ENCODE measurements at regions not wholly inside any gene's neighbourhood (a gene's known extent, or its start where the extent isn't known, plus 50 kb on each side); places are given as distances from the start of the nearest gene placed in this dataset.

GRCh38 chr1:8267307-8267706 is 50.6 kb upstream of the SLC45A1 start:
- no peak for DNase-seq

DNA sequence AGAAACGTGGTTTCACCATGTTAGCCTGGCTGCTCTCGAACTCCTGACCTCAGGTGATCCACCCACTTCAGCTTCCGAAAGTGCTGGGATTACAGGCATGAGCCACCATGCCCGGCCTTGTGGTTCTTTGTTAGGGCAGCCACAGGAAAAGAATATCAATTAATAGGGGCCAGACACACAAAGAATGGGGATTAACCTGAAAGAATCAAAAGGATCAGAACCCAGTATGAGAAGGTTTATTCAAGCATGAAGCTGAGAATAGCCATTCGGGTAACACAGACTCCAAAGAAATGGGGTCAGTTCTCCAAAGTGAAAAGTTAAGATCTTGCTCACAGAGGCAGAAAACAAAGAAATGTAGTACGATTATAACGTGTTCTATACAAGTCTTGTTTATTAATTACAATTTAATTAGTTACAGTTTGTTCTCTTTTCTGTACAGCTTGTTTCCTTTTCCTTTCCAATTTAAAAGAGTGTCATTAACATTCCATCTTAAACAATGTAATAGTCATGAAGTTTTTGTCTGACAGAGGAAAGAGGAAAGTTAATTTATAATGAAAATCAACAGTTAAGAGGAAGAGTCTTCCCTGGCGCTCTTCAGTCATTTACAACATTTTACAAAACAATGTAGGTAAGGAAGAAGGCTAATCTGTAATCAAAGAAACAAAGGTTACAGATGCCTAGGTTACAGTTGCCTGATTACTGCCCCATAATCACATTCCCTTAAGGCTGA is 51.3 kb upstream of the SLC45A1 start:
- DNase-seq = no peak

GRCh38 chr1:8263791-8264190 is 54.1 kb upstream of the SLC45A1 start:
- no peak for DNase-seq

DNA sequence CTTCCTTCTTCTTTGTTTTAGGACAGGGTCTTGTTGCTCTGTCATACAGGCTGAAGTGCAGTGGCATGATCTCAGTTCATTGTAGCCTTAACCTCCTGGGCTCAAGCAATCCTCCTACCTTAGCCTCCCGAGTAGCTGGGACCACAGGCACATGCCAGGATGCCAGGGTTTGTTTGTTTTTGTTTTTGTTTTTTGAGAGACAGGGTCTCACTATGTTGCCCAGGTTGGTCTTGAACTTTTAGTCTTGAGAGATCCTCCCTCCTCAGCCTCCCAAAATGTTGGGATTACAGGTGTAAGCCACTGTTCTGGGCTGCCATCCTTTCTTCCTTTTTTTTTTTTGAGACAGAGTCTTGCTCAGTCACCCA is 56.5 kb upstream of the SLC45A1 start:
- DNase-seq = no peak

DNA sequence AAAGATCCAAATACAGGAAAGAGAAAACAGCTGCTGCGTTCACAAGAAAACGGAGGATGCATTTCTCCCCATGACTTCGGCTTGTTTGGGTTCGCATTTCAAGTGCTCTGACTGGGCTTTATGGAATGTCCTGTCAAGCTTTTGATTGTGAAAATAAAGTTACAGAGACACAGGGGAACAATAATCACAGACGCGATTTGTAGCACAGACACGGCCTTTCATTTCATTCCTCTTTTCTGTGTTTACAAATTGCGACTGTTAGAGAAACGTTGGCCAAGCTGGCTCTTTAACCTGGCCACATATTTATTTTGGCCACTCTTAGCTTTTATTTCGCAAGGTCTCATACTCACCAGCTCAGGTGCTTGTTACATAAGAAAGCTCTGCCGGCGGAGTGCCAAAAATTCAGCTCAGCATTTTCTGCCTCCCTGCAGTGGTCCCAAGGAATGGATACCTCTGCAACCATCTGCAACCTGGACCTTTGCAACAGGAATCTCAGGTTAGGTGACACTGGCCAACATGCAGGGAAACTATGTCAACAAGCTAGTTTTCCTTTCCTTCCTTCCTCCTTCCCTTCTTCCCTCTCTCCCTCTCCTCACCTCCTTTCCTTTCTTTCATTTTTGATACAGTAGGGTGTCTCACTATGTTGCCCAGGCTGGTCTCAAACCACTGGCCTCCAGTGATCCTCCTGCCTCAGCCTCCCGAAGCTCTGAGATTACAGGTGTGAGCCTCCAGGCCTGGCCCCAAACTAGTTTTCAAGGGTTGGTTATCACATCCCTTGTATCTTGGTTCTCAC is 58.2 kb upstream of the SLC45A1 start:
- DNase-seq = no peak

- no peak for DNase-seq
Observed at GRCh38 chr1:8257621-8258020, 60.3 kb upstream of the SLC45A1 start.

DNA sequence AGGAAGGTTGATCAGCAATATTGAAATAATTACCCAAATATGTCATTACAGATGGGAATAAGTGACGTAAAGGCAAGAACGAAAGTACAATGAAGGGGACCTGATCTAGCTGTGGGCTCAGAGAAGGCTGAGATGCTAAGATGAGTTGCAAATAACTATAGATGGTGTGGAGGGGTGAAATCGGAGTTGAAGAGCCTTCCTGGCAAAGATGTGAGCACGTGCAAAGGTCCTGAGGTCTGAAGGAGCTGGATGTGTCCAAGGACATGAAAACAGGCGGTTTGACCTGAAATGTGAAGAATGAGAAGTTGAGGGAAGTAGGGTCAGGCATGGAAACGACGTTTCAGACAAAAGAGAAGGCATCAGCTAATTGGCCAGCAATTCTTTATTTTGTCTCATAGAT is 61.6 kb upstream of the SLC45A1 start:
- no peak for DNase-seq

- DNase-seq = no peak
Observed at GRCh38 chr1:8255712-8256111, 62.2 kb upstream of the SLC45A1 start.

- no peak for DNase-seq
Observed at GRCh38 chr1:8252266-8252951, 65.5 kb upstream of the SLC45A1 start.

GRCh38 chr1:8251635-8252034 is 66.3 kb upstream of the SLC45A1 start:
- no peak for DNase-seq

- no peak for DNase-seq
Observed at GRCh38 chr1:8249838-8250237, 68.1 kb upstream of the SLC45A1 start.

DNA sequence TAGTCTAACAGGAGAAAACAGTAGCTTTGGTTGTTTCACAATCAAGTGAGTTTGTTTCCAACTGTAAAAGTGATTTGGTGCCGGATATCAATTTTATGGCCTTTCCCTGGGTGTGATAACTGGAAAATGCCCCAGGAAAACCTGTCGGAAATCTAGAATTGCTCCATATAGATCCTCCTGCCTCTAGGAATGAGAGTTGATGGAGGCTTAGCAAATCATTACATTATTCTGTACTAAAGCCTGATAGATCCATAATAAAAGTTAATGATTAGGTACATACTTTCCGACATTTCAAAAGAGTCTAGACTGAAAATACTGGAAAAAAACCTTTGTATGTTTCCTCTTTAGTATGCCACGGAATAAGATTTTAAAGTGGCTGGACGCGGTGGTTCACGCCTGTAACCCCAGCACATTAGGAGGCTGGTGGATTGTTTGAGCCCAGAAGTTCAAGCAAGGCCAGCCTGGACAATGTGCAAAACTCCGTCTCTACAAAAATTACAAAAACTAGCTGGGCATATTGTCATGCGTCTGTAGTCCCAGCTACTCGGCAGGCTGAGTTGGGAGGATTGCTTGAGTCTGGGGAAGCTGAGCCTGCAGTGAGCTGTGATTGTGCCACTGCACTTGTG is 70.0 kb upstream of the SLC45A1 start:
- no peak for DNase-seq

GRCh38 chr1:8244304-8244703 is 73.6 kb upstream of the SLC45A1 start:
- DNase-seq = no peak

DNA sequence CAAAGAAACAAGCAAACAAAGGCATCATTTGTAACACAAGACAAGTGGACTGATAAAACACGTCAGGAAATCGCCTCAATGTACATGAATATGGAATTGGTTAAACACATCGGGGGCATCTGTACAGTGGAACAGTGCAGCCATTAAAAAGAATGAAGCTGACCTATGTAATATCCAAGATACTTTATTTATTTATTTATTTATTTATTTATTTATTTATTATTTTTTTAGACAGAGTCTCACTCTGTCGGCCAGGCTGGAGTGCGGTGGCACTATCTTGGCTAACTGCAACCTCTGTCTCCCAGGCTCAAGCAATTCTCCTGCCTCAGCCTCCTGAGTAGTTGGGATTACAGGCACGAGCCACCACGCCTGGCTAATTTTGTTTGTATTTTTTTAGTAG is 75.4 kb upstream of the SLC45A1 start:
- DNase-seq = no peak

- no peak for DNase-seq
Observed at GRCh38 chr1:8241417-8242014, 76.4 kb upstream of the SLC45A1 start.

GRCh38 chr1:8239306-8240023 is 78.4 kb upstream of the SLC45A1 start:
- DNase-seq = no peak

GRCh38 chr1:8239039-8239305 is 78.9 kb upstream of the SLC45A1 start:
- no peak for DNase-seq

- DNase-seq = no peak
Observed at GRCh38 chr1:8238141-8239038, 79.5 kb upstream of the SLC45A1 start.

DNA sequence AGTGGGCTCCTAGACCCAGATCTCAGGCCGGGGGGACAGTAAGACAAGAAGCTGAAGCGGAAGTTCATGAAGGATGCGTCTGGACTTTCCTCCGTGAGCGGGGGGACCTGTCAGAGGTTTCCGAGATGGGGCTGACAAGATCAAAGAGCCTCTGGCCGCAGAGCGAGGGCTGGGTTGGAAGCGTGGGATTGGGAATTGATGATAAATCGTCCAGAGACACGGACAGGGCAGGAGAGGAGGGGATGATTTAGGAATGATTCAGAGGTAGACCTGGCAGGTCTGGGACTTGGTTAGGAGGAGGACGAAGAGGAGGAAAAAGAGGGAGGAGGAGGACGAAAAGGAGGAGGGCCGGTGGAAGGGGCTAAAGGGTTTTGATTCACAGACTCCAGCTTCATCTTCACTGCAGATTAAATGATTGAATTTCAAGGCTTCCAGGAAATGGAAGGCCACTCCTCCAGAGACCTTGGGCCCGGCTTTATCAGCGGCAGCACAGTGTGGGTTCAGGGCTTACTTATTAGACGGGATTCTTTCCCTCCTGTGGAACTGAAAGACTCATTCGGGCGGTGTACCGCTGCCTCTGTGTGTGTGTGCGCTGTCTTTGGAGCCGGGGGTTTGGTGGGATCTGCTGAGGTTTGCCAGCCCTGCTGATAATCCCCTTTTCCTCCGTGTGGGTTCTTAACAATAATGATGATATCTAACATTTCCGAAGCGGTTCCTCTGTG is 85.7 kb upstream of the SLC45A1 start:
- DNase-seq = no peak

DNA sequence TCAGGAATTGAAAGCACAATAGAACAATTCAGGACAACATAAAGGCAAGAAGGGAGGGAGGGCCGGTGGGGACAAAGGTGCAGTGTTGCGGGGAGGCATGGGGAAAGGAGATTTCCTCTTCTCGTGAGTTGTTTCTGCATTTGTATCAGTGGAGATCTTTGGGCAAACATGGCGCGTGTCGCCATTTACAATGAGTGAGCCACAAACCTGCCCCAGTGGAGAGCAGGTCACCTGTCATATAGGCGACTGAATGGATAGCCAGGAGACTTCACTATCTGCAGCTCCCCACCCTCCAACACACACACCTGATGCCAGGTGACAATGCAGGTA is 87.7 kb upstream of the SLC45A1 start:
- no peak for DNase-seq

DNA sequence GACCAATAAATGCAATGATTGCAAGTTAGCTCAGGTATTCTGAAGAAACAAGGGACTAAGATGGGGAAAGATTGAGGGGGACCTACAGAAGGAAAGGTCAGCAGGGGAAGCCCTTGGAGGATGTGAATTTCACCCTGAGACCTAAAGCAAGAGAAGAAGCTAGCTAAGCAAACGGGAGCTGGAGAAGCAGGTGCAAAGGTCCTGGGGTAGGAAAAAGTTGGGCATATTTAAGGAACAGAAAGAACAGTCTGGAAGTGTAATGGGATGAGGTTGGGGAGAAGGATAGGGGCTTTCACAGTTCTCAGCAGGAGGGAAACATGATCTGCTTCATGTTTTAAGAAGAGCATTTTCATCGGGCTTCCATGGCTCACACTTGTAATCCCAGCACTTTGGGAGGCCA is 89.7 kb upstream of the SLC45A1 start:
- no peak for DNase-seq

Measured in NCI-H446 (cell line).